ENCODE measurements at regions not wholly inside any gene's neighbourhood (a gene's known extent, or its start where the extent isn't known, plus 50 kb on each side); places are given as distances from the start of the nearest gene placed in this dataset.

- Histone ChIP-seq H3K36me3 (no peaks in the 10 kb centered on the region), H3K4me3 (no peak overlapping the region), H3K27ac (no peak overlapping the region), H3K9me3 (no peaks in the 10 kb centered on the region), H3K4me1 (peaks cover 2 to 8% (median 5%) of the 10 kb centered on the region in 4 donors), H3K27me3 (peaks cover 0 to 4% of the 10 kb centered on the region in 2 donors)
- intact Hi-C loops (cut with DNase I; ENCODE audit: low total_unique reads): no loop called here
- DNase-seq: no peak
- no peak for TF ChIP-seq CTCF (IDR thresholded peaks at IDR 0.05)
Measured at GRCh38 chr11:79508461-79508860, 67.6 kb upstream of the TENM4 start.

- no peak for DNase-seq
- intact Hi-C loops (cut with DNase I; ENCODE audit: low total_unique reads): no loop called here
- H3K27ac ChIP-seq: no peak overlapping the region
- H3K27me3 ChIP-seq: peaks cover 0 to 4% of the 10 kb centered on the region in 2 donors
- TF ChIP-seq CTCF (IDR thresholded peaks at IDR 0.05): no peak
- H3K4me1 ChIP-seq: peaks cover 5 to 16% (median 12%) of the 10 kb centered on the region in 4 donors
- H3K4me3 ChIP-seq: no peak overlapping the region
- H3K9me3 ChIP-seq: no peaks in the 10 kb centered on the region
- no peaks in the 10 kb centered on the region for H3K36me3 ChIP-seq
Measured at GRCh38 chr11:79507706-79508105, 66.9 kb upstream of the TENM4 start.

GRCh38 chr11:79506734-79507344 is 66.0 kb upstream of the TENM4 start:
- no peak overlapping the region for H3K4me3 ChIP-seq
- intact Hi-C loops (cut with DNase I; ENCODE audit: low total_unique reads): no loop called here
- TF ChIP-seq CTCF (IDR thresholded peaks at IDR 0.05): no peak
- H3K36me3 ChIP-seq: no peaks in the 10 kb centered on the region
- H3K27ac ChIP-seq: no peak overlapping the region
- DNase-seq: no peak
- H3K9me3 ChIP-seq: no peaks in the 10 kb centered on the region
- peaks cover 0 to 4% of the 10 kb centered on the region in 2 donors for H3K27me3 ChIP-seq
- H3K4me1 ChIP-seq: peaks cover 5 to 16% (median 12%) of the 10 kb centered on the region in 4 donors

- TF ChIP-seq CTCF (IDR thresholded peaks at IDR 0.05): no peak
- peaks cover 5 to 16% (median 12%) of the 10 kb centered on the region in 4 donors for H3K4me1 ChIP-seq
- no peak for DNase-seq
- H3K4me3 ChIP-seq: no peak overlapping the region
- no peak overlapping the region for H3K27ac ChIP-seq
- intact Hi-C loops (cut with DNase I; ENCODE audit: low total_unique reads): no loop called here
- H3K9me3 ChIP-seq: no peaks in the 10 kb centered on the region
- H3K36me3 ChIP-seq: no peaks in the 10 kb centered on the region
- H3K27me3 ChIP-seq: peaks cover 0 to 4% of the 10 kb centered on the region in 2 donors
Measured at GRCh38 chr11:79506124-79506523, 65.3 kb upstream of the TENM4 start.

- intact Hi-C loops (cut with DNase I; ENCODE audit: low total_unique reads): no loop called here
- DNase-seq: peak in 1 of 2 donors; percentile 72
- H3K4me3 ChIP-seq: no peak overlapping the region
- H3K4me1 ChIP-seq: peaks cover 5 to 16% (median 12%) of the 10 kb centered on the region in 4 donors
- H3K36me3 ChIP-seq: no peaks in the 10 kb centered on the region
- H3K27me3 ChIP-seq: no peaks in the 10 kb centered on the region
- H3K27ac ChIP-seq: peak overlapping the region in 1 of 2 donors; percentile 0
- TF ChIP-seq CTCF (IDR thresholded peaks at IDR 0.05): no peak
- H3K9me3 ChIP-seq: no peaks in the 10 kb centered on the region
Measured at GRCh38 chr11:79503028-79503427, 62.2 kb upstream of the TENM4 start.

Data from tibial artery (tissue), 4 donors.